A673 (cell line): ENCODE measurements at regions not wholly inside any gene's neighbourhood (a gene's known extent, or its start where the extent isn't known, plus 50 kb on each side); places are given as distances from the start of the nearest gene placed in this dataset.
"Not testable (repeated sequence)": the region's sequence is repeated elsewhere in the genome, so short reads cannot be mapped to it uniquely, and the experiment has no call there.

ENCODE experiments used
- BruUV-seq: library from RNA; stranded (reverse); fragments of 400-500 nt; replicated peaks from 2 replicates; lab custom pipeline; 2021; lab: Mats Ljungman, UMichigan
- CTCF ChIA-PET: fragments of 300-600 bp; sonication (Branson Sonifier 250); formaldehyde crosslinking; loops from one replicate; lab custom pipeline; 2022; ENCODE audit warnings: antibody characterized with exemption; lab: Charles Lee
- POLR2A ChIA-PET: fragments of 300-600 bp; sonication (Branson Sonifier 250); formaldehyde crosslinking; loops from one replicate; lab custom pipeline; 2022; ENCODE audit warnings: antibody characterized with exemption; ENCODE audit not compliant: low non-redundant PET; lab: Charles Lee
- DNase-seq: peaks from one replicate; pipeline ENCODE4 v3.0.0-alpha.2; 2015; ENCODE audit warnings: low spot score
- H3K27ac ChIP-seq: fragments of 200-600 bp; sonication (generic); 2 replicates; pipeline ENCODE4 v1.5.1; 2016; ENCODE audit warnings: mixed run types, low read depth, mild to moderate bottlenecking, mixed read lengths, antibody characterized with exemption, low read length; ENCODE audit not compliant: poor library complexity, severe bottlenecking
- H3K27me3 ChIP-seq: fragments of 200-600 bp; sonication (generic); replicated peaks from 2 replicates; pipeline ENCODE4 v1.6.1; 2017; ENCODE audit warnings: mixed run types, low read depth, mild to moderate bottlenecking, mixed read lengths, antibody characterized with exemption, low read length; ENCODE audit not compliant: insufficient read depth, poor library complexity
- H3K36me3 ChIP-seq: fragments of 200-600 bp; sonication (generic); 2 replicates; pipeline ENCODE4 v1.6.1; 2016; ENCODE audit warnings: mixed run types, mild to moderate bottlenecking, mixed read lengths, antibody characterized with exemption, low read length; ENCODE audit not compliant: insufficient read depth, poor library complexity, severe bottlenecking
- H3K4me1 ChIP-seq: fragments of 200-600 bp; sonication (generic); 2 replicates; pipeline ENCODE4 v1.6.1; 2017; ENCODE audit warnings: mixed run types, mild to moderate bottlenecking, mixed read lengths, antibody characterized with exemption, low read length; ENCODE audit not compliant: insufficient read depth, poor library complexity, severe bottlenecking
- H3K4me3 ChIP-seq: fragments of 200-600 bp; sonication (generic); 2 replicates; pipeline ENCODE4 v1.5.1; 2016; ENCODE audit warnings: low read depth, mixed run types, mild to moderate bottlenecking, mixed read lengths, low read length; ENCODE audit not compliant: poor library complexity, severe bottlenecking
- H3K9me3 ChIP-seq: fragments of 200-600 bp; sonication (generic); 2 replicates; pipeline ENCODE4 v1.6.1; 2016; ENCODE audit warnings: mixed run types, low read depth, mild to moderate bottlenecking, mixed read lengths, antibody characterized with exemption, low read length; ENCODE audit not compliant: poor library complexity, severe bottlenecking
- EZH2 ChIP-seq: fragments of 200-600 bp; sonication (generic); IDR thresholded peaks from 2 replicates; pipeline ENCODE4 v1.6.1; 2017; ENCODE audit warnings: borderline replicate concordance, low read depth, mild to moderate bottlenecking, mixed read lengths, antibody characterized with exemption, low read length; ENCODE audit not compliant: poor library complexity, severe bottlenecking
- intact Hi-C: fragments of 100-400 bp; cut with micrococcal nuclease; formaldehyde crosslinking; loops from one replicate; pipeline ENCODE4 v1.10.0; 2022; ENCODE audit not compliant: unreplicated experiment
- TF ChIP-seq, protein P1 (sequence below): fragments of 300-800, 200-600 bp; sonication (generic); conservative IDR thresholded peaks from 2 replicates; pipeline ENCODE4 v1.5.1; 2017; ENCODE audit warnings: low read depth, mild to moderate bottlenecking, antibody characterized with exemption, low read length, moderate library complexity, mixed read lengths

DNA sequence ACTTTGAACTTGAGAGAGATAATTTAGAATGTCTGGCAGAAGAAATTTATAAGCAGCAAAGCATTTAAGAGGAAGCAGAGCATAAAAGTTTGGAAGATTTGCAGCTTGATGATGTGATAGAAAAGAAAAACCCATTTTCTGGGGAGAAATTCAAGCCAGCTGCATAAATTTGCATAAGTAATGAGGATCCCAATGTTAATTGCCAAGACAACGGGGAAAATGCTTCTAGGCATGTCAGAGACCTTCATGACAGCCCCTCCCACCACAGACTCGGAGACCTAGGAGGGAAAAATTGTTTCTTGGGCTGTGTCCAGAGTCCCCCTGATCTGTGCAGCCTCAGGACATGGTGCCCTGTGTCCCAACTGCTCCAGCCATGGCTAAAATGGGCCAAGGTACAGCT is 263.6 kb upstream of the POT1 start:
- Histone ChIP-seq H3K27ac (no peak overlapping the region), H3K9me3 (no peaks in the 10 kb centered on the region), H3K36me3 (no peaks in the 10 kb centered on the region), H3K4me3 (no peak overlapping the region), H3K27me3 (no peaks in the 10 kb centered on the region), H3K4me1 (no peaks in the 10 kb centered on the region)
- no peak for DNase-seq
- ChIA-PET POLR2A (no interaction called here), CTCF (no interaction called here)
- BruUV-seq, result no TSS peak
- no peak for TF ChIP-seq EZH2
- TF ChIP-seq, protein P1, sequence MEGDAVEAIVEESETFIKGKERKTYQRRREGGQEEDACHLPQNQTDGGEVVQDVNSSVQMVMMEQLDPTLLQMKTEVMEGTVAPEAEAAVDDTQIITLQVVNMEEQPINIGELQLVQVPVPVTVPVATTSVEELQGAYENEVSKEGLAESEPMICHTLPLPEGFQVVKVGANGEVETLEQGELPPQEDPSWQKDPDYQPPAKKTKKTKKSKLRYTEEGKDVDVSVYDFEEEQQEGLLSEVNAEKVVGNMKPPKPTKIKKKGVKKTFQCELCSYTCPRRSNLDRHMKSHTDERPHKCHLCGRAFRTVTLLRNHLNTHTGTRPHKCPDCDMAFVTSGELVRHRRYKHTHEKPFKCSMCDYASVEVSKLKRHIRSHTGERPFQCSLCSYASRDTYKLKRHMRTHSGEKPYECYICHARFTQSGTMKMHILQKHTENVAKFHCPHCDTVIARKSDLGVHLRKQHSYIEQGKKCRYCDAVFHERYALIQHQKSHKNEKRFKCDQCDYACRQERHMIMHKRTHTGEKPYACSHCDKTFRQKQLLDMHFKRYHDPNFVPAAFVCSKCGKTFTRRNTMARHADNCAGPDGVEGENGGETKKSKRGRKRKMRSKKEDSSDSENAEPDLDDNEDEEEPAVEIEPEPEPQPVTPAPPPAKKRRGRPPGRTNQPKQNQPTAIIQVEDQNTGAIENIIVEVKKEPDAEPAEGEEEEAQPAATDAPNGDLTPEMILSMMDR, result no peak
- intact Hi-C loops, result no loop called here

DNA sequence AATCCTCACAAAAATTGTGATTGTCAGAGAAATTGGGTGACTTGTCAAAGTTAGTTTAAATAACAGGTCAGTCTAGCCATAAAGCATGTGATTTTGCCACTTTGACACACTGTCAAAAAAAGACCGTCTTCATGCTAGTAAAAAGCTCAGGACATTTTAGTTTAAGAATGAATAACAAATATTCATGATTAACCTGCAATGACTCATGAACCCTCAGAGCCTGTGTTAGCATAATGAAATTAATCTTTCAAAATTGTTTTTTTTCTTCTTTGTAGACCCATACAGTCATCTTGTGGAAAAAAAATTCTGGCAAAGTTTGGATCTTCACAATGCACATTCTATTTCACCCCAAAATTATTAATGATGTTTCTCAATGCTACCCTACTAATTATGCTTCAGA is 255.2 kb upstream of the POT1 start:
- no peak for TF ChIP-seq EZH2
- TF ChIP-seq, protein P1, result no peak

DNA sequence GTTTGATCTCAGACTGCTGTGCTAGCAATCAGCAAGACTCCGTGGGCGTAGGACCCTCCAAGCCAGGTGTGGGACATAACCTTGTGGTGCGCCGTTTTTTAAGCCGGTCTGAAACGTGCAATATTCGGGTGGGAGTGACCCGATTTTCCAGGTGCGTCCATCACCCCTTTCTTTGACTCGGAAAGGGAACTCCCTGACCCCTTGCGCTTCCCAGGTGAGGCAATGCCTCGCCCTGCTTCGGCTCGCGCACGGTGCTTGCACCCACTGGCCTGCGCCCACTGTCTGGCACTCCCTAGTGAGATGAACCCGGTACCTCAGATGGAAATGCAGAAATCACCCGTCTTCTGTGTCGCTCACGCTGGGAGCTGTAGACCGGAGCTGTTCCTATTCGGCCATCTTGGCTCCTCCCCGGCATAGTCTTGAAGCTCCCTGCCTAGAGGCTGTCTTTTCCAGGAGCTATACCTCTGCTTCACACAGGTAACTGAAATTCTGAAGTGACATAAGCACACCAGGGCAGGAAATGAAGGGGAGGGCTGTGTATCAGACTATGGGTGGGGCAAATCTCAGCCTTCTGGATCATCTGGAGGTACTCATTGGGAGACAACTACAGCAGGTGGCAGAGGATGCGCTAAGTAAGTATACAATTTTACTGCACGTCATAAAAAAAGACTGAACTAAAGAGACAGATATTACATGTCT is 252.1 kb upstream of the POT1 start:
- H3K27me3 ChIP-seq, DNase-seq, H3K36me3 ChIP-seq, H3K4me3 ChIP-seq, POLR2A ChIA-PET, H3K9me3 ChIP-seq, H3K4me1 ChIP-seq, H3K27ac ChIP-seq, BruUV-seq, intact Hi-C loops: not testable (repeated sequence)
- CTCF ChIA-PET, result interaction anchor here (0.5 kb wide), 1 partner anchor 56 kb away, joined by 5 read pairs; no protein-coding TSS in a partner anchor

More for the DNA sequence above, 255.2 kb upstream of the POT1 start:
- ChIA-PET POLR2A (no interaction called here), CTCF (no interaction called here)
- Histone ChIP-seq H3K9me3 (no peaks in the 10 kb centered on the region), H3K36me3 (no peaks in the 10 kb centered on the region), H3K27me3 (no peaks in the 10 kb centered on the region), H3K27ac (no peak overlapping the region), H3K4me3 (no peak overlapping the region), H3K4me1 (no peaks in the 10 kb centered on the region)
- intact Hi-C loops, result no loop called here
- no TSS peak for BruUV-seq
- no peak for DNase-seq

DNA sequence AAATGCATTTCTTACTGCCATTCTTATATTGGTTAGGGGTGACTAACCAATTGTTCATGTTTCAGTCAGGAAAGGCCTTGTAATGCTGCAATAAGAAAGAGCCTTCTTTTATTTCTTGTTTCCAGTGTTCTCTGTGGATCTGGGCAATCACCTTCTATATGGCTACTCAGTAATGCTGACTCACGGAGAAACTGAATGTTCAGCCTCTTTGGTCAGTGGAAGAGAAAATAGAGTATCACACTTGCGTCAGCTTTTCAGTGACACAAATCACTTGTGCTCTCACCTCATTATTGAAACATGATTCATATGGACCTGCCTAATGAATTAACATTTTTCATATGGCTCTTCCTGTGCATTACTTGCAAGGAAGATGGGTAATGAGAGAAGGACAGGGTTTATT is 243.9 kb upstream of the POT1 start:
- DNase-seq, result no peak
- no peak for TF ChIP-seq EZH2
- TF ChIP-seq, protein P1, result no peak
- Histone ChIP-seq H3K36me3 (no peaks in the 10 kb centered on the region), H3K4me3 (no peak overlapping the region), H3K27me3 (no peaks in the 10 kb centered on the region), H3K27ac (no peak overlapping the region), H3K9me3 (no peaks in the 10 kb centered on the region), H3K4me1 (no peaks in the 10 kb centered on the region)
- intact Hi-C loops, result no loop called here
- POLR2A ChIA-PET, result no interaction called here
- CTCF ChIA-PET, result no interaction called here
- no TSS peak for BruUV-seq
